GM12891 (cell line): ENCODE measurements at regions not wholly inside any gene's neighbourhood (a gene's known extent, or its start where the extent isn't known, plus 50 kb on each side); places are given as distances from the start of the nearest gene placed in this dataset.

Experiments used
- PAX5 ChIP-seq: IDR thresholded peaks from 2 replicates; pipeline ENCODE4 v1.6.1; 2011; ENCODE audit warnings: low read length, moderate library complexity, mild to moderate bottlenecking; ENCODE audit not compliant: insufficient read depth, severe bottlenecking
- POLR2A ChIP-seq: IDR thresholded peaks from 2 replicates; pipeline ENCODE4 v1.6.1; 2011; ENCODE audit warnings: low read depth, low read length, control low read depth
- POLR2AphosphoS5 ChIP-seq: IDR thresholded peaks from 2 replicates; pipeline ENCODE4 v1.6.1; 2011; ENCODE audit warnings: low read depth, low read length, control low read depth
- POU2F2 ChIP-seq: IDR thresholded peaks from 2 replicates; pipeline ENCODE4 v1.6.1; 2011; ENCODE audit warnings: low read depth, mild to moderate bottlenecking, control low read depth, low read length, moderate library complexity
- TAF1 ChIP-seq: IDR thresholded peaks from 2 replicates; pipeline ENCODE4 v1.6.1; 2011; ENCODE audit warnings: low read depth, low read length, control low read depth

- no peak for TF ChIP-seq POLR2A
- TF ChIP-seq TAF1 = no peak
- no peak for TF ChIP-seq POLR2AphosphoS5
- TF ChIP-seq PAX5 = no peak
- no peak for TF ChIP-seq POU2F2
Measured at GRCh38 chrY:7433817-7434809, 522.6 kb upstream of the AMELY start.
